Trophoblast cell (in vitro differentiated cells and primary cell): ENCODE measurements at regions not wholly inside any gene's neighbourhood (a gene's known extent, or its start where the extent isn't known, plus 50 kb on each side); places are given as distances from the start of the nearest gene placed in this dataset.

ENCODE experiments used
- DNase-seq, 2 donors: peaks; one replicate each; pipeline ENCODE4 v3.0.0-alpha.2; 2016
- H2AFZ ChIP-seq: 2 replicates; pipeline ENCODE4 v1.6.1; 2013; ENCODE audit warnings: low read length, moderate library complexity, mild to moderate bottlenecking; ENCODE audit not compliant: insufficient read depth, poor library complexity
- H2AK5ac ChIP-seq: 2 replicates; pipeline ENCODE4 v1.6.1; 2013; ENCODE audit warnings: mild to moderate bottlenecking, low read length
- H2BK120ac ChIP-seq: 2 replicates; pipeline ENCODE4 v1.6.1; 2013; ENCODE audit warnings: low read length, mild to moderate bottlenecking, moderate library complexity; ENCODE audit not compliant: insufficient read depth, poor library complexity
- H2BK12ac ChIP-seq: 2 replicates; pipeline ENCODE4 v1.6.1; 2013; ENCODE audit warnings: mild to moderate bottlenecking, low read length, moderate library complexity
- H2BK5ac ChIP-seq: 2 replicates; pipeline ENCODE4 v1.6.1; 2013; ENCODE audit warnings: low read length, low read depth, moderate library complexity, mild to moderate bottlenecking; ENCODE audit not compliant: poor library complexity
- H3K14ac ChIP-seq: 2 replicates; pipeline ENCODE4 v1.6.1; 2013; ENCODE audit warnings: mild to moderate bottlenecking, low read length
- H3K18ac ChIP-seq: 2 replicates; pipeline ENCODE4 v1.6.1; 2013; ENCODE audit warnings: mild to moderate bottlenecking, low read length
- H3K23ac ChIP-seq: 2 replicates; pipeline ENCODE4 v1.6.1; 2013; ENCODE audit warnings: low read length
- H3K27ac ChIP-seq: 2 replicates; pipeline ENCODE4 v1.5.1; 2013; ENCODE audit warnings: low read depth, mild to moderate bottlenecking, inconsistent platforms, low read length, moderate library complexity
- H3K27me3 ChIP-seq: 2 replicates; pipeline ENCODE4 v1.6.1; 2013; ENCODE audit warnings: inconsistent platforms, mild to moderate bottlenecking, low read length, moderate library complexity; ENCODE audit not compliant: insufficient read depth
- H3K36me3 ChIP-seq, 2 experiments: 1 replicate in 1 of 2; 2 replicates in 1 of 2; pipeline ENCODE4 v1.6.1; 2013; ENCODE audit warnings: low read length in 2 of 2, mild to moderate bottlenecking in 2 of 2, moderate library complexity in 1 of 2; ENCODE audit not compliant: insufficient read depth in 2 of 2, control insufficient read depth in 1 of 2
- H3K4ac ChIP-seq: 2 replicates; pipeline ENCODE4 v1.6.1; 2013; ENCODE audit warnings: low read depth, mild to moderate bottlenecking, low read length, moderate library complexity
- H3K4me1 ChIP-seq, 2 experiments: 1 replicate in 1 of 2; 2 replicates in 1 of 2; pipeline ENCODE4 v1.6.1; 2013; ENCODE audit warnings: low read length in 2 of 2, mild to moderate bottlenecking in 2 of 2, moderate library complexity in 1 of 2; ENCODE audit not compliant: insufficient read depth in 2 of 2, control insufficient read depth in 1 of 2
- H3K4me2 ChIP-seq: 2 replicates; pipeline ENCODE4 v1.6.1; 2013; ENCODE audit warnings: inconsistent platforms, mild to moderate bottlenecking, low read length, moderate library complexity
- H3K4me3 ChIP-seq: 2 replicates; pipeline ENCODE4 v1.5.1; 2013; ENCODE audit warnings: mild to moderate bottlenecking, low read depth, low read length, inconsistent platforms
- H3K79me1 ChIP-seq: one replicate; pipeline ENCODE4 v1.6.1; 2013; ENCODE audit warnings: low read length
- H3K79me2 ChIP-seq: 2 replicates; pipeline ENCODE4 v1.6.1; 2013; ENCODE audit warnings: low read length, mild to moderate bottlenecking; ENCODE audit not compliant: control insufficient read depth, insufficient read depth, poor library complexity
- H3K9ac ChIP-seq: 2 replicates; pipeline ENCODE4 v1.6.1; 2013; ENCODE audit warnings: mild to moderate bottlenecking, low read length
- H3K9me3 ChIP-seq: 2 replicates; pipeline ENCODE4 v1.6.1; 2013; ENCODE audit warnings: low read depth, mild to moderate bottlenecking, control low read depth, inconsistent platforms, low read length; ENCODE audit not compliant: insufficient read depth
- H4K12ac ChIP-seq: 2 replicates; pipeline ENCODE4 v1.6.1; 2013; ENCODE audit warnings: low read depth, mild to moderate bottlenecking, low read length, moderate library complexity
- H4K8ac ChIP-seq: 2 replicates; pipeline ENCODE4 v1.6.1; 2013; ENCODE audit warnings: low read depth, mild to moderate bottlenecking, low read length, moderate library complexity
- H4K91ac ChIP-seq: one replicate; pipeline ENCODE4 v1.6.1; 2013; ENCODE audit warnings: low read depth, mild to moderate bottlenecking, low read length, moderate library complexity
- WGBS: extraction: QIAGEN DNeasy Blood & Tissue Kit; methylation state at CpG from one replicate; pipeline ENCODE4 v1.1.7; 2013; ENCODE audit warnings: missing lambda C conversion rate; ENCODE audit not compliant: insufficient read length, insufficient coverage; ENCODE audit errors: extremely low coverage; 5-methylcytosine and 5-hydroxymethylcytosine counted together

- H3K4ac ChIP-seq = no peak overlapping the region
- no peak overlapping the region for H2BK5ac ChIP-seq
- no peak overlapping the region for H4K12ac ChIP-seq
- H3K27ac ChIP-seq = no peak overlapping the region
- no peak overlapping the region for H4K8ac ChIP-seq
- no peak overlapping the region for H3K23ac ChIP-seq
- no peak overlapping the region for H2BK12ac ChIP-seq
- H3K79me1 ChIP-seq = no peaks in the 10 kb centered on the region
- H3K9ac ChIP-seq = no peak overlapping the region
- no CpG with 5 or more reads among the region's 3 CpGs for WGBS
- no peak overlapping the region for H3K14ac ChIP-seq
- no peak overlapping the region for H3K4me3 ChIP-seq
- H3K18ac ChIP-seq = no peak overlapping the region
- peaks cover 2% of the 10 kb centered on the region for H3K9me3 ChIP-seq
- no peak overlapping the region for H2AFZ ChIP-seq
- H2AK5ac ChIP-seq = no peak overlapping the region
- no peaks in the 10 kb centered on the region for H3K79me2 ChIP-seq
- H2BK120ac ChIP-seq = no peak overlapping the region
- no peak for DNase-seq
- no peaks in the 10 kb centered on the region for H3K36me3 ChIP-seq
- H3K4me2 ChIP-seq = no peak overlapping the region
- H3K27me3 ChIP-seq = no peaks in the 10 kb centered on the region
- H3K4me1 ChIP-seq = peaks cover 0 to 3% of the 10 kb centered on the region in 2 experiments
- H4K91ac ChIP-seq = no peak overlapping the region
Measured at GRCh38 chr6:1503811-1504210, 105.9 kb upstream of the FOXC1 start.

- H3K14ac ChIP-seq = no peak overlapping the region
- H2AFZ ChIP-seq = no peak overlapping the region
- H3K4ac ChIP-seq = no peak overlapping the region
- H3K4me3 ChIP-seq = no peak overlapping the region
- no peak overlapping the region for H2BK12ac ChIP-seq
- DNase-seq = no peak
- H4K91ac ChIP-seq = no peak overlapping the region
- H3K23ac ChIP-seq = no peak overlapping the region
- no peaks in the 10 kb centered on the region for H3K27me3 ChIP-seq
- H3K79me1 ChIP-seq = no peaks in the 10 kb centered on the region
- H3K4me1 ChIP-seq = peaks cover 0 to 3% of the 10 kb centered on the region in 2 experiments
- no peaks in the 10 kb centered on the region for H3K79me2 ChIP-seq
- no peak overlapping the region for H2BK120ac ChIP-seq
- H3K27ac ChIP-seq = no peak overlapping the region
- H4K12ac ChIP-seq = no peak overlapping the region
- H3K9me3 ChIP-seq = peaks cover 2% of the 10 kb centered on the region
- no peak overlapping the region for H3K4me2 ChIP-seq
- no peak overlapping the region for H2AK5ac ChIP-seq
- no peak overlapping the region for H2BK5ac ChIP-seq
- no peaks in the 10 kb centered on the region for H3K36me3 ChIP-seq
- no peak overlapping the region for H3K9ac ChIP-seq
- no peak overlapping the region for H4K8ac ChIP-seq
- no CpG with 5 or more reads among the region's 10 CpGs for WGBS
- no peak overlapping the region for H3K18ac ChIP-seq
Measured at GRCh38 chr6:1504465-1504864, 105.2 kb upstream of the FOXC1 start.

- no peak overlapping the region for H2AFZ ChIP-seq
- H3K23ac ChIP-seq = no peak overlapping the region
- no peak for DNase-seq
- H3K14ac ChIP-seq = no peak overlapping the region
- no peak overlapping the region for H2BK5ac ChIP-seq
- no peak overlapping the region for H3K18ac ChIP-seq
- H3K9ac ChIP-seq = no peak overlapping the region
- no peak overlapping the region for H2BK12ac ChIP-seq
- peaks cover 0 to 2% of the 10 kb centered on the region in 2 experiments for H3K4me1 ChIP-seq
- H3K36me3 ChIP-seq = no peaks in the 10 kb centered on the region
- no peaks in the 10 kb centered on the region for H3K27me3 ChIP-seq
- no peak overlapping the region for H4K91ac ChIP-seq
- no peak overlapping the region for H4K12ac ChIP-seq
- no peak overlapping the region for H3K27ac ChIP-seq
- H2AK5ac ChIP-seq = no peak overlapping the region
- H3K4me3 ChIP-seq = no peak overlapping the region
- WGBS = no CpG with 5 or more reads among the region's 6 CpGs
- no peak overlapping the region for H3K4ac ChIP-seq
- no peak overlapping the region for H3K4me2 ChIP-seq
- H3K79me2 ChIP-seq = no peaks in the 10 kb centered on the region
- no peaks in the 10 kb centered on the region for H3K79me1 ChIP-seq
- no peak overlapping the region for H4K8ac ChIP-seq
- no peak overlapping the region for H2BK120ac ChIP-seq
- H3K9me3 ChIP-seq = no peaks in the 10 kb centered on the region
Measured at GRCh38 chr6:1507251-1507650, 102.5 kb upstream of the FOXC1 start.

- Histone ChIP-seq H3K23ac (no peak overlapping the region), H2BK5ac (no peak overlapping the region), H4K91ac (no peak overlapping the region), H3K27ac (no peak overlapping the region), H3K79me2 (no peaks in the 10 kb centered on the region), H3K4me3 (no peak overlapping the region), H3K79me1 (no peaks in the 10 kb centered on the region), H2AFZ (no peak overlapping the region), H3K9me3 (no peaks in the 10 kb centered on the region), H3K18ac (no peak overlapping the region), H3K4ac (no peak overlapping the region), H2AK5ac (no peak overlapping the region), H3K9ac (no peak overlapping the region), H3K4me1 (no peaks in the 10 kb centered on the region), H4K12ac (no peak overlapping the region), H2BK120ac (no peak overlapping the region), H3K36me3 (no peaks in the 10 kb centered on the region), H3K4me2 (no peak overlapping the region), H4K8ac (no peak overlapping the region), H2BK12ac (no peak overlapping the region), H3K14ac (no peak overlapping the region), H3K27me3 (no peaks in the 10 kb centered on the region)
- WGBS = no CpG with 5 or more reads among the region's 4 CpGs
- peak in 1 of 2 donors; percentile 5 for DNase-seq
Measured at GRCh38 chr6:1509241-1509640, 100.5 kb upstream of the FOXC1 start.
